ENCODE measurements at regions not wholly inside any gene's neighbourhood (a gene's known extent, or its start where the extent isn't known, plus 50 kb on each side); places are given as distances from the start of the nearest gene placed in this dataset.
"Not testable (repeated sequence)": the region's sequence is repeated elsewhere in the genome, so short reads cannot be mapped to it uniquely, and the experiment has no call there.

GRCh38 chr7:17046666-17047065 is 164.9 kb upstream of the AGR3 start:
- no peak for DNase-seq (ENCODE audit: low spot score)

GRCh38 chr7:17053164-17053563 is 171.4 kb upstream of the AGR3 start:
- DNase-seq (ENCODE audit: low spot score): not testable (repeated sequence)

DNA sequence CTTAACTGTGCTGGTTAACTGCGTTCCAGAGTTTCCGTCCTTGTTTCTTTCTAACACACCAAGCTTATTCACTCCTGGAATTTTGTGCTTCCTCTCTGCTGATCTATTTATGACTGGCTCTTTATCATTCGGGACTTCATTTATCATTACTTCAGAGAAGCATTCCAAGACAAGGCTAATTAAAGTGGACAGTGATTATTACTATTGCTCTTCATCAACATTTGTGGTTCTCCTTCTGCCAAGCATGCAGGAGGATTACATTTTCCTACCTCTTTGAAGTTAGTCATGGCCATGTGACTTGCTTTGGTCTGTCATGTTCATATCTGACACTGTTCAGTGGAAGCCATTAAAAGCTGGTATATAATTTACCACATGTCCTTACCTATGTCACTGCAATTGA is 172.4 kb upstream of the AGR3 start:
- DNase-seq (ENCODE audit: low spot score): no peak

DNA sequence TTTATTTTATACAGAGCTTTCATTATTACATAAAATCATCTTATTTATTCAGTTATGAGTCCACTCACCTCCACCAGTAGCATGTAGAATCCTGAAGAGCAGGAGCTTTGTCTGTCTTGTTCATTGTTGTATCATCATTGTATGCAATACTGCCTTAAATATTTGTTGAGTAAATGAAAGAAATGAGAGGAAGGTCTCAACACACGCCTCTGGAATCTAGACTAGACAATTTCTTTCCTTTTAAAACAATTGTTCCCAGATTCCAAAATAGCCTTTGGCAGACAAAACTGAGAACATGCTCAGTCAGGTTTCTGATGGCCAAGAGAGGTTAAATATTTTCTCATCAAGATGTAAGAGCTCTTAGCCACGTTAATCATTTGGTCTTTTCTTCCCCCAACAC is 173.1 kb upstream of the AGR3 start:
- no peak for DNase-seq (ENCODE audit: low spot score)

DNA sequence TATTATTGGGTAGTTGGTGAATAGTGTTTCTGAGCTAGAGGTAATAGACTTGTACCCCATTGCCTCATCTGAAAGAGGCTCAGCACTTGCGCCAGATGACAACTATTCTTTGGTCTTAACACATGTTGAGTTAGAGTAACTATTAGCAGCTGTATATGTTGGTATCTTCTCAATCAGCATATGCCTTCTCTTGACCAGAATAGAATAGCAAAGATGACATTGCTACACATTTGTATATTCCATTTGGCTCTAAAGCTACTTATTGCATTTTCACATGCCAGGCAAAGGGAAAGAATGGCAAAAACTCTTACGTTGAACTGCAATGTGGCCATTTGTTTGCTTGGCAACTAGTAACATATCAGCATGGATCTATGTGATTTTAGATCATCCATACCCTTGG is 173.8 kb upstream of the AGR3 start:
- no peak for DNase-seq (ENCODE audit: low spot score)

- DNase-seq (ENCODE audit: low spot score): no peak
Measured at GRCh38 chr7:17056491-17057142, 174.8 kb upstream of the AGR3 start.

DNA sequence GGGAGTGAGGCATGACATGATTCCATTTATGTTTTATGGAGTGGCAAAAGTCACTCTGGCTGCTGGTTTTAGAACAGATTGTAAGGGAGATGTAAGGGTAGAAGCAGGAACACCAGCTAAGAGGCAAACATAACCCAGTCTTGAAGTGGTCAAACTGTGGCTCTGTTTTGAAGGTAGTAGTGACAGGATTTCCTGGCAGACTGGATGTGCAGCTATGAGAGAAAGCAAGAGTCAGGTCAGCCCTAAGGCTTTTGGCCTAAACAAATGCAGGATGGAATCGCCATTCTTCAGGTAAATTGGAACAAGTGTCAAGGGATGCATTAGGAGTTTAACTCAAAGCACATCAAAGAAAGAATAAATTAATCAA is 175.3 kb upstream of the AGR3 start:
- no peak for DNase-seq (ENCODE audit: low spot score)

DNA sequence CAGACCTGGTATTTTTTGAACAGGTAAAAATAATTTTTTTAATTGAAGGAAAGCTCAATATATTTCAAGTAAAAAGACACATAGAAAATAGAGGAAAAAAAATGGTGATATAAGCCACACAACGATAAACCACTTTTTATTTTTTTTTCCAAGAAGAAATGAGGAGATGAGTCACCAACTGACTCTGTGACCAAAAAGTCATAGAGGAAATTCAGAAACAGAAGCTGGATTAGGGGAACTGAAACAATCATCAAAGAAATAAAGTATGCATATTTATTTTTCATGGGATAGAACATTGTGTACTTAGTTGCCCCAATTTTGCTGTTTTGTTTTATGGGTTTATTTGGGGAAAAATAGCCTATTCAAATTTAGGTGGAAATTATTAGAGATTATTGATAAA is 176.8 kb upstream of the AGR3 start:
- DNase-seq (ENCODE audit: low spot score): peak; percentile 21

- DNase-seq (ENCODE audit: low spot score): no peak
Measured at GRCh38 chr7:17060051-17060450, 178.3 kb upstream of the AGR3 start.

DNA sequence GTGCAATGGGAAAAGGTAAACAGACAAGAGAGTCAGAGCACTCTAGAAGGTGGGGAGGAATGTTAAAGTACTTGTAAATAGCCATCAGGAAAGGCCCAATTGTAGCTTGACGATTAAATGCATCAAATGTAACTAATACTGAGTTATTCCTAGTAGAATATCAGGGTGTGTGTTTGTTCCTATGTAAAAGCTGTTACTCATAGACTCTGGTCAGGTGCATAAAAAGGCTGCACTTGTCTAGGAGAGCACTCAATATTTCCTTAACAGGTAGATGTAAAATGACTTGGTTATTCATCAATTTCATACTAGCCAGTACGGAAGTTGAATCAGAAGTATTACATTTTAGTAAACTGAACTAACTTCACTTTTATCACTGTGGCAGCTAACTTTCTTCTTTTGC is 179.7 kb upstream of the AGR3 start:
- DNase-seq (ENCODE audit: low spot score): no peak

DNA sequence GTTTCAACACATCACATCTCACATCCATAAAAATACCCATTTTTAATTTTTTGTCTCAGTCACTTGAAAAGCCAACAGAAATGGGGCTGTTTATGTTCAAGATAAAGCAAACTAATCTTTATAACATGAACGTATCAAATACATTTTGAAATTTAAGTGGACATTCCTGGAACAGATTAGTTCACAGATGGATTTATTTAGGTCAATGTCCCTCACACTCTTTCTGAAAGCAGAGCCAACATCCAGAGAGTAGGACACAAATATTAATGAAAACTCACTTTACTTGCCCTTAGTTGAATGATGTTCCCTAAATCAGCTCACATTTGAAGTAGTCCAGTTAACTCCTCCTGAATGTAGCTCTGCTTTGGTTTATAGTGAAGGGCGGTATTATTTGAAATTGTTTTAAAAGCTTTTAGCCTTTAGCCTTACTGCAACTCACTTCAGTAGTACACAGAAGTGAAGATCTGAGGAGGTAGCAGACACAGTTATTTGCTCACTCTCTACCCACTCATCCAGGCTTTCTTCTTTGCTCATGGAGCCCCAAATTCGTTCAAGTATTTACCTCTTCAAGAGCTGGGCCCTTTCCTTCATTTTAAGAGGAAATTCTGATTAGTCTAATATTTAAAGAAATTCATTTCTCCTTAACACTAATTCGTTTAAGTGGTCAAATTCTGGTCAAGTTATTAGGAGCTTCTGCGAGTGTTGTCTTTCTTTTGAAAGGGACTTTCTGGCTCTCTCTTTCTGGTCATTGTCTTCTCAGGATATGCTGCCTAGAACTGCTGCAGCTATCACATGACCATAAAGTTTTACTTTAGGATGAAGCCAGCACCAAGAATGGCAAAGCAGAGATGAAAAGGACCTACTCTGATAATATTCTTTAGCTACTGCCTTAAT is 180.6 kb upstream of the AGR3 start:
- DNase-seq (ENCODE audit: low spot score): no peak

DNA sequence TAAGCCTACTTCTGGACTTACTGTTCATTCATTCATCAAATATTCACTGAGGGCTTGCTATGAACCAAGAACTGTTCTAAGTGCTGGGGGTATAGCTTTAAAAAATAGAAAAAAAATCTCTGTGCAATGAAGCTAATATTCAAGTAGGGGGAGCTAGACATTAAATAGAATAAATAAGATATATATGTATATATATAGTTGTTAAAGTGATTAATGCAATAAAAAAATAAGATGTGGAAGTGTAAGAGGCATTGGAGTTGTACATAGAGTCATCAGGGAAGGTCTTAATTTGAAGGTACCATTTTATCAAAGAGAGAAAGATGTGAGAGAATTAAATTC is 181.2 kb upstream of the AGR3 start:
- DNase-seq (ENCODE audit: low spot score): no peak

DNA sequence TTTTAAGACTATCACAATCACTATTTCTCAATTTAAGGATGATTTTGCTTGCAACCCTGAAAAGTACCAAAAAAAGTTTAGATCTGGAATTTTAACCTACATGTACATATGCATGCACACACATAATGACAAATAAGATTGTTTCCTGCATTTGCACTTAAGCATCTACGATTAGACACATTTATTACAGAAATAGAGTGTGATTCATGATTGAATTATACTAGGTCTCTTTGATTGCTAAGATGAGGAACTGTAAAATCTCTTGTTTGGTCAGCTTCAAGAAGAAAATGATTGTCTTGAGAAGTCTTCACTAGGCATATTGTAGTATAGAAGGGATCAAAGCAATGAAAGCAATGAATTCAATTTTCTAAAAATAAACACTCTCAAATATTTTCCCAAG is 185.9 kb upstream of the AGR3 start:
- no peak for DNase-seq (ENCODE audit: low spot score)

DNA sequence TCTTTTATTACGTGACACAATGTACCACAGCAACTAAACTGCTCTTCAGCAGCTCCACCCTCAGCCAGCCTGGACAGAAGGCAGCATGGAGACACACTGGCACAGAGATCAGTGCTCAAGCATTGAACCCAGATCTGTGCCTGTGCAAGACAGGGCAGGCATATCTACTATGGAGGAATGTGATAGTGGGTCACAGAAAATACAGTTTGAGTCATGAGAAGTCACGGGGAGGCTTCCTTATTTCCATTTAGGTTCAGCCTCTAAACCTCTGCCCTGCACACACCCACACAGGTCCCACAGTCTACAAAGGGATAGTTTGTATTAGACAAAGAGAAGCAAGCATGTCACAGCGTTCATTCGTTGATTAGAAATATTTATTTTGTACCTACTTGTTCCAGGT is 187.4 kb upstream of the AGR3 start:
- DNase-seq (ENCODE audit: low spot score): no peak

DNA sequence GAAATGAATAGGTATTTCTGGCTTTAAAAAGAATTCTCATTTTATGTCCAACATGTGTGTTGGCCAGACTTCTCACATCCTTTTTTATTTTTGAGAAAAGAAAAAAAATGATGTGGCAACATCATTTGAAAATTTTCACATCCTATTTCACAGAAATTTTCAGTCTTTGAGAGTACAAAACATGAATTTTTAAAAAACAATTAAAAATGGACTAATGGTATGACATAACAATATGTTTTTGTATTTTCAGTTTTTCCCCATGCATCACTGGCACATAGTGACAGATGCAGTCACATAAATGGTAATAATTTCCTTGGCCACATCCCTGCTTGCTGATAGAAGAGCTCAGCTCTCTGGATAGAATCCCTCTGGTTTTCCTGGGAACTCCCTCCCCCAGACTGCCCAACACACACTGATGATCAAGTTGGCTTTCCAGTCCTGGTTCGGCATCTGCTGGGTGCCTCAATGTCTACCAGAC is 188.5 kb upstream of the AGR3 start:
- no peak for DNase-seq (ENCODE audit: low spot score)

DNA sequence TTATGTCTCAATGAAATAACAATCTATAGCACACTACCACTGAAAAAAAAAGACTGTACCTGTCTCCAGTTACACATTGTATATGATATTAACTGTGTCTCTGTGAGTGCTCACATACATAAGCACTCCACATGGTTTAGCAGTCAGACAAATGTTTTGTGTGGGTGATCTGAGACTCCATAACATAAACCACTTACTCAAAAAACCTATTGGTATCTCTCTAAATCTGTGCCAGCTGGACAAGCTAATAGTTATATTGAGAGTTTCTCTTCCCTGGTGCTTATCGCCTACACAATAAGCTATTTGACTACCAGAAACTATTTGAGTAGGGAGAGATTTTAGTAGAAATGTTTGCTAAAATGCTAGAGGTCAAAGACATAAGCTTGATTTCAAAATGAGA is 190.1 kb upstream of the AGR3 start:
- no peak for DNase-seq (ENCODE audit: low spot score)

DNA sequence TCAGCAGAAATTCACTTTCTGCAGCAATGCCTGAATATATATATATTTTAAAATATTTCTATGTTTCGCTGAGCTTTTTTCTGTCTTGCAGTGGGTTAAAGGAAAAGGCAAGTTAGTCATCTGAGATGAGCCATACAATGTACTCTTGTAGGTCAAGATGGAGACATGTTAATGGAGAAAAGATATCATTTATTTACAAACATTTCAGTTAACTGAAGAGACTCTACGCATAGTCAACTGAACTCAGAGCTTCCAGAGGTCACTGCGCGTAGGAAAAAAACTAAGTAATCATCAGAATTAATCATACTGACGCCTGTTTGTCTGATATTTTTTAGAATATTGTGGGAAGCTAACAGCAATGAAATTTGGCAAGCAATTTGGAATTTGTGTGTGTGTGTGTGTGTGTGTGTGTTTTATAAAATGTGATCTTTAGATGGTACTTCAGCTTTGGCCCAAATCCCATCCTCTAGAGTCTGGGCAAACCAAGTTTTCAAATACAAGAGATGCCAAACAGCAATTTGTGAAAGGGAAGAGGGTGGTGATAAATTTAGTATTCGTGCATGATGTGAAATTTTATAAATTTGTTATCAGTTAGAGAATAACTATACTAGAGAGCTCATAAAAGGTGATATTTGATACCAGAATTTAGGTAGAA is 193.9 kb upstream of the AGR3 start:
- no peak for DNase-seq (ENCODE audit: low spot score)

DNA sequence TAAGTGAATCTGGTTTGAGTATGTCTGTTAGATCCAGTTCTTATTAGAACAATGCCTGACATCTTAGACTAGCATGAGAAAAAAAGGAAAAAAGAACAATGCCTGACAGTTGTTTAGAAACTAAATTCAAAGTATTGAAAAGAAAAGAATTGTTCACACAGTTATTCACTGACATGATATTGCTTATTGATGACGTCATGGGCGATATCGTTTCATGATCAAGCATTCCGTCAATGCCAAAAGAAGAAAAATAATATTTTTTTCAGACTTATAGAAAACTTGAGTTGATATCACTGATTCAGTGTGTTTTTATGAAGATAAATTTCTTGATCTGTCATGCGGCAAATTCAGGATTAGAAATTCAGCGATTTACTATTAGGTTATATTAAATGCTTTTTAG is 196.5 kb upstream of the AGR3 start:
- no peak for DNase-seq (ENCODE audit: low spot score)

DNA sequence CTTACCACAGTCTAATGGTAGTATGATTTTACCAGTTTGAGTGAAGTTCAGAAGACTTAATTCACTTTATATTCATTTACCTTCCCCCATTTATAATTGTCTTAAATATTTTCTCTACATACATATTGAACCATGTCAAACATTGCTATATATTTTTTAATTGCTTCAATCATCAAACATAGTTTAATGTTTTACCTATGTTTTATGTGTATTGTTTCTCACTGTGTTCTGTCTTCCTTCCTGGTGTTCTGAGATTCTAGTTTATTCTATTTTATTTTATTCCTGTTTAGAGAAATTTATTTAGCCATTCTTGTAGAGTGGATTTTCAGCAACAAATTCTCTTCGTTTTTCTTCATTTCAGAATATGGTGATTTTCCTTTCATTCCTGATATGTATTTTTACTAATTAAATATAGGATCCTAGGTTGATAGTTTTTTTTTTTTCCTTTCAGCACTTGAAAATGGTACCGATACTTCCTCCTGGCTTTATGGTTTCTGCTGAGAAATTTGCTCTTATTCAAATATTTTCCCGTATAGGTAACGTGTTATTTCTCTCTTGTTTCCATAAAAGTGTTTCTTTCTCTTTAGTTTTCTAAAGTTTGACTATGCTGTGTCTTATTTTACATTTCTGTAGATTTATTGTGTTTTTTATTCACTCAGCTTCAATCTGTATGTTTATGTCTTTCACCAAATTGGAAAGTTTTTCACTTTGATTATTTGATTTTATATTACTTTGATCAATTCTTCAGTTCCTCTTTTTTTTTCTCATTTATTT is 201.8 kb upstream of the AGR3 start:
- no peak for DNase-seq (ENCODE audit: low spot score)

DNA sequence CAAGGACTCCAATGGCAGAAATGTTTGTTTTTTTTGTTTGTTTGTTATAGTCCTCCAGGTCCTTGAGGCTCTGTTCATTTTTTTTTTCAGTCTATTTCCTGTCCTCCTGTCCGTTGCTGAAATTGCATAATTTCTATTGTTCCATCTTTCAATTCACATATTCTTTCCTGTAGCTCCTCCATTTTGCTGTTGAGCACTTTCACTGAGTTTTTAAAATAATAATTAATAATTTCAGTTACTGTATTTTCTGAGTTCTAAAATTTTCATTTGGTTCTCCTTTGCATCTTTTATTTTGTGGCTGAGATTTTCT is 202.3 kb upstream of the AGR3 start:
- no peak for DNase-seq (ENCODE audit: low spot score)

- no peak for DNase-seq (ENCODE audit: low spot score)
Measured at GRCh38 chr7:17085186-17085585, 203.4 kb upstream of the AGR3 start.

- no peak for DNase-seq (ENCODE audit: low spot score)
Measured at GRCh38 chr7:17086403-17086802, 204.6 kb upstream of the AGR3 start.

DNA sequence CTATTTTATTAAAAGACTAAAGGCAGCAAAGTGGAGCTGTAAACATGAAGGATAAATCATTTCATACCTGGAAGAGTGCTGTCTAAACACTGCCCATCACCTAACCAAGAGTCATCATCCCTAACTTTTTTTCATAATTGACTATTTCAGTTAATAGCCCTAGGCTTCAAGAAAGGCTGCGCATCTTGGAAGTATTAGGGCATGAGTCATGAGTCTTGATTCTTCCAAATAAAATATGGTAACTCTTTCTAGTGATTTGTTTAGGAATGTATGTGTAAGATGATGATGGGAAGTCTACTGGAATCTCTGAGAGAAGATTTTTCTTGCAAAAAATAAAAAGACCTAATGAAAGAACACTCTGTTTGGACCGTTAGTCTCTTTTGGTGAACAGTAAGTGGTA is 207.7 kb upstream of the AHR start:
- DNase-seq (ENCODE audit: low spot score): peak; percentile 52

Data from hepatic stellate cell (primary cell).